HepG2 (cell line): ENCODE measurements at regions not wholly inside any gene's neighbourhood (a gene's known extent, or its start where the extent isn't known, plus 50 kb on each side); places are given as distances from the start of the nearest gene placed in this dataset.

Experiments used
- ATAC-seq: fragments of 200-7000 bp; cut with Tn5 transposase; 3 replicates; pipeline ENCODE4 v1.9.1; 2020; ENCODE audit warnings: mild to moderate bottlenecking, moderate library complexity
- BruUV-seq: library from RNA; stranded (reverse); fragments of 400-500 nt; replicated peaks from 2 replicates; lab custom pipeline; 2021; lab: Mats Ljungman, UMichigan
- CTCF ChIA-PET: fragments of 300-600 bp; formaldehyde crosslinking; extraction: SDS; loops from one replicate; lab custom pipeline; 2021; ENCODE audit warnings: low total read pairs, inconsistent platforms, low intra/inter-chr PET ratio; lab: Yijun Ruan, JAX
- POLR2A ChIA-PET: fragments of 350-600 bp; sonication (Branson Sonifier 250); formaldehyde crosslinking; loops from one replicate; lab custom pipeline; 2020; ENCODE audit warnings: antibody characterized with exemption, inconsistent platforms; lab: Yijun Ruan, JAX
- DNase-seq: peaks from one replicate; pipeline ENCODE4 v3.0.0-alpha.2; 2015; ENCODE audit warnings: low spot score
- FAIRE-seq: peaks from 3 replicates; lab custom pipeline; 2011; peaks lifted over from hg19 to GRCh38; lab: Jason Lieb, UNC
- H2AFZ ChIP-seq: one replicate; pipeline ENCODE4 v1.6.1; 2011; ENCODE audit warnings: low read length, inconsistent platforms
- H3K27ac ChIP-seq: fragments of 300-600 bp; 3 replicates; pipeline ENCODE4 v1.8.0; 2011; ENCODE audit warnings: mixed run types, mild to moderate bottlenecking, mixed read lengths, low read length, inconsistent platforms; ENCODE audit not compliant: insufficient read depth; ENCODE audit errors: extremely low read length
- H3K27me3 ChIP-seq, 2 experiments: fragments of 200-600 bp in 1 of 2; 2 replicates in 1 of 2; 3 replicates in 1 of 2; pipeline versions ENCODE4 v1.6.0 to v1.8.0; 2011; ENCODE audit warnings: low read length in 2 of 2, mild to moderate bottlenecking in 2 of 2, moderate library complexity in 2 of 2, inconsistent platforms in 1 of 2; ENCODE audit not compliant: insufficient read depth in 2 of 2, control insufficient read depth in 1 of 2
- H3K36me3 ChIP-seq, 2 experiments: fragments of 200-600 bp in 1 of 2; replicated peaks in 1 of 2; 2 replicates in 1 of 2; 3 replicates in 1 of 2; pipeline versions ENCODE4 v1.5.1 to v1.8.0; 2011; ENCODE audit warnings: low read length in 2 of 2, inconsistent platforms in 1 of 2; ENCODE audit not compliant: insufficient read depth in 2 of 2, control insufficient read depth in 1 of 2
- H3K4me1 ChIP-seq: 2 replicates; pipeline ENCODE4 v1.5.1; 2012; ENCODE audit warnings: low read length, inconsistent platforms; ENCODE audit not compliant: insufficient read depth
- H3K4me2 ChIP-seq: 2 replicates; pipeline ENCODE4 v1.6.0; 2011; ENCODE audit warnings: low read depth, low read length, inconsistent platforms
- H3K4me3 ChIP-seq, 3 experiments: fragments of 200-600 bp in 1 of 3; sonication (generic), shearing (Covaris generic) in 1 of 3; replicated peaks in 1 of 3; 2 replicates each; pipeline ENCODE4 v1.5.1; 2011 to 2016; ENCODE audit warnings: low read length in 3 of 3, inconsistent platforms in 2 of 3, low read depth in 2 of 3, mild to moderate bottlenecking in 2 of 3, control low read depth in 1 of 3, mixed read lengths in 1 of 3; ENCODE audit not compliant: insufficient read depth in 1 of 3
- H3K79me2 ChIP-seq: one replicate; pipeline ENCODE4 v1.6.1; 2011; ENCODE audit warnings: low read length, inconsistent platforms; ENCODE audit not compliant: insufficient read depth
- H3K9ac ChIP-seq: 2 replicates; pipeline ENCODE4 v1.6.0; 2011; ENCODE audit warnings: mild to moderate bottlenecking, low read depth, low read length, inconsistent platforms; ENCODE audit not compliant: insufficient read depth
- H3K9me3 ChIP-seq: 2 replicates; pipeline ENCODE4 v1.5.1; 2012; ENCODE audit warnings: mild to moderate bottlenecking, low read length
- H4K20me1 ChIP-seq: 2 replicates; pipeline ENCODE4 v1.6.0; 2011; ENCODE audit warnings: inconsistent platforms, mild to moderate bottlenecking, low read length, moderate library complexity; ENCODE audit not compliant: insufficient read depth
- ARNT2 ChIP-seq: sonication (generic); formaldehyde crosslinking; IDR thresholded peaks from 2 replicates; pipeline ENCODE4 v1.8.0; 2022; ENCODE audit warnings: mild to moderate bottlenecking, low read depth, missing genetic modification reagents, moderate library complexity
- ELF4 ChIP-seq: sonication (generic); formaldehyde crosslinking; IDR thresholded peaks from 2 replicates; pipeline ENCODE4 v1.5.0; 2020; ENCODE audit warnings: missing genetic modification reagents, mild to moderate bottlenecking, moderate library complexity, borderline replicate concordance
- GLI4 ChIP-seq: sonication (generic); formaldehyde crosslinking; IDR thresholded peaks from 2 replicates; pipeline ENCODE4 v1.5.1; 2020; ENCODE audit warnings: missing genetic modification reagents, mild to moderate bottlenecking, moderate library complexity, borderline replicate concordance
- YEATS2 ChIP-seq: sonication (generic); formaldehyde crosslinking; IDR thresholded peaks from 2 replicates; pipeline ENCODE4 v1.4.0; 2020; ENCODE audit warnings: missing genetic modification reagents, borderline replicate concordance
- ZNF12 ChIP-seq: sonication (generic); formaldehyde crosslinking; IDR thresholded peaks from 2 replicates; pipeline ENCODE4 v1.5.0; 2020; ENCODE audit warnings: missing genetic modification reagents
- ZNF83 ChIP-seq: sonication (generic); formaldehyde crosslinking; IDR thresholded peaks from 2 replicates; pipeline ENCODE4 v1.4.0; 2020; ENCODE audit warnings: missing genetic modification reagents, mild to moderate bottlenecking, borderline replicate concordance
- WGBS: methylation state at CpG from one replicate; pipeline ENCODE4 v1.1.6; 2017; ENCODE audit warnings: low lambda C conversion rate; 5-methylcytosine and 5-hydroxymethylcytosine counted together
- in situ Hi-C: cut with HindIII; loops from 2 replicates; pipeline ENCODE4 v1.10.0; 2017; ENCODE audit warnings: low pct_unique_long_range_greater_than_20kb; ENCODE audit not compliant: extremely low pct_ligation_motif_present
- intact Hi-C: fragments of 100-400 bp; cut with micrococcal nuclease; formaldehyde crosslinking; loops from one replicate; pipeline ENCODE4 v1.10.0; 2022; ENCODE audit not compliant: unreplicated experiment
- TF ChIP-seq, protein P1 (sequence below): IDR thresholded peaks from 2 replicates; pipeline ENCODE4 v1.6.1; 2012; ENCODE audit warnings: low read length, improper control_type of control experiment

DNA sequence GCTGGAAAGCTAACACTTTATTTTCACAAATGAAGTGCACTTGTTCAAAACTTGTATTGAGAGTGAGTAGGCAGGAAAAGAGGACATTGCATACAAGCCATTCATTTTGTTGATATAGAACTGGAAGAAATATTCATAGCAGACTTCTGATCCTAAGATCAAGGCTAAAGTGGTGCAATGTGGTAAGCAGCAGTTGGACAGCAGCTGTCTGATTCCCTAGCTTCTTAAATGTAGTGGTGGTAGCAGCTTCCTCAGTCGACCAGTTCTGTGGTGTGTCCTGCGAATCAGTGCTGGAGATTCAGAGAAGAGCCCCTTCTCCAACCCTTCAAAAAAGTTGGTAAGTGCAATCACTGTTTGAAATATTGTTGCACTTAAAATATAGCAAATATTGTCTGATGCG, 281.7 kb upstream of the GJE1 start:
- no TSS peak for BruUV-seq
- Histone ChIP-seq H3K9ac (no peak overlapping the region), H2AFZ (no peak overlapping the region), H3K4me1 (no peaks in the 10 kb centered on the region), H3K27ac (no peak overlapping the region), H3K36me3 (no peaks in the 10 kb centered on the region), H3K27me3 (no peaks in the 10 kb centered on the region), H3K4me2 (no peak overlapping the region), H3K4me3 (no peak overlapping the region), H3K79me2 (no peaks in the 10 kb centered on the region), H3K9me3 (no peaks in the 10 kb centered on the region), H4K20me1 (no peaks in the 10 kb centered on the region)
- DNase-seq (no peak), ATAC-seq (no peak), FAIRE-seq (no peak)
- intact Hi-C loops, result no loop called here
- WGBS, result 18% methylated on average over 3 of the region's 3 CpGs
- CTCF ChIA-PET, result no interaction called here
- POLR2A ChIA-PET, result no interaction called here
- in situ Hi-C loops, result no loop called here
- TF ChIP-seq GLI4 (CRISPR knock-in tag) (no peak), ZNF83 (CRISPR knock-in tag) (no peak), ELF4 (CRISPR knock-in tag) (no peak), ZNF12 (CRISPR knock-in tag) (no peak), YEATS2 (no peak), ARNT2 (CRISPR knock-in tag) (no peak)
- TF ChIP-seq, protein P1, sequence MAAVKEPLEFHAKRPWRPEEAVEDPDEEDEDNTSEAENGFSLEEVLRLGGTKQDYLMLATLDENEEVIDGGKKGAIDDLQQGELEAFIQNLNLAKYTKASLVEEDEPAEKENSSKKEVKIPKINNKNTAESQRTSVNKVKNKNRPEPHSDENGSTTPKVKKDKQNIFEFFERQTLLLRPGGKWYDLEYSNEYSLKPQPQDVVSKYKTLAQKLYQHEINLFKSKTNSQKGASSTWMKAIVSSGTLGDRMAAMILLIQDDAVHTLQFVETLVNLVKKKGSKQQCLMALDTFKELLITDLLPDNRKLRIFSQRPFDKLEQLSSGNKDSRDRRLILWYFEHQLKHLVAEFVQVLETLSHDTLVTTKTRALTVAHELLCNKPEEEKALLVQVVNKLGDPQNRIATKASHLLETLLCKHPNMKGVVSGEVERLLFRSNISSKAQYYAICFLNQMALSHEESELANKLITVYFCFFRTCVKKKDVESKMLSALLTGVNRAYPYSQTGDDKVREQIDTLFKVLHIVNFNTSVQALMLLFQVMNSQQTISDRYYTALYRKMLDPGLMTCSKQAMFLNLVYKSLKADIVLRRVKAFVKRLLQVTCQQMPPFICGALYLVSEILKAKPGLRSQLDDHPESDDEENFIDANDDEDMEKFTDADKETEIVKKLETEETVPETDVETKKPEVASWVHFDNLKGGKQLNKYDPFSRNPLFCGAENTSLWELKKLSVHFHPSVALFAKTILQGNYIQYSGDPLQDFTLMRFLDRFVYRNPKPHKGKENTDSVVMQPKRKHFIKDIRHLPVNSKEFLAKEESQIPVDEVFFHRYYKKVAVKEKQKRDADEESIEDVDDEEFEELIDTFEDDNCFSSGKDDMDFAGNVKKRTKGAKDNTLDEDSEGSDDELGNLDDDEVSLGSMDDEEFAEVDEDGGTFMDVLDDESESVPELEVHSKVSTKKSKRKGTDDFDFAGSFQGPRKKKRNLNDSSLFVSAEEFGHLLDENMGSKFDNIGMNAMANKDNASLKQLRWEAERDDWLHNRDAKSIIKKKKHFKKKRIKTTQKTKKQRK, result no peak
